CD4-positive, alpha-beta T cell (primary cell): ENCODE measurements at regions not wholly inside any gene's neighbourhood (a gene's known extent, or its start where the extent isn't known, plus 50 kb on each side); places are given as distances from the start of the nearest gene placed in this dataset.

Experiments used
- ATAC-seq: fragments of 200-7000 bp; cut with Tn5 transposase; one replicate; pipeline ENCODE4 v1.10.0; 2022; ENCODE audit warnings: mild to moderate bottlenecking; ENCODE audit not compliant: poor library complexity
- CTCF ChIA-PET: fragments of 350-600 bp; sonication (Branson Sonifier 250); formaldehyde crosslinking; loops from one replicate; lab custom pipeline; 2021; ENCODE audit warnings: antibody characterized with exemption, inconsistent platforms; lab: Charles Lee
- POLR2A ChIA-PET: fragments of 350-600 bp; sonication (Branson Sonifier 250); formaldehyde crosslinking; loops from one replicate; lab custom pipeline; 2021; ENCODE audit warnings: antibody characterized with exemption, inconsistent platforms; lab: Charles Lee
- DNase-seq, 14 experiments: peaks; one replicate each; pipeline ENCODE4 v3.0.0-alpha.2; 2013 to 2020; ENCODE audit warnings: mixed read lengths in 2 of 14
- H3K27ac ChIP-seq, 2 donors: one replicate each; pipeline versions ENCODE4 v1.5.1 to v1.7.0; 2013; ENCODE audit warnings: low read length in 2 of 2, low read depth in 1 of 2, mild to moderate bottlenecking in 1 of 2
- H3K27me3 ChIP-seq, 2 experiments: 1 replicate in 1 of 2; 2 replicates in 1 of 2; pipeline versions ENCODE4 v1.6.1 to v1.7.0; 2013; ENCODE audit warnings: low read length in 2 of 2, control low read depth in 1 of 2, mild to moderate bottlenecking in 1 of 2, moderate library complexity in 1 of 2; ENCODE audit not compliant: insufficient read depth in 2 of 2, control insufficient read depth in 1 of 2
- H3K36me3 ChIP-seq: one replicate; pipeline ENCODE4 v1.6.1; 2013; ENCODE audit warnings: low read length, control low read depth; ENCODE audit not compliant: insufficient read depth
- H3K4me1 ChIP-seq: one replicate; pipeline ENCODE4 v1.6.1; 2013; ENCODE audit warnings: low read length, control low read depth; ENCODE audit not compliant: insufficient read depth
- H3K4me3 ChIP-seq: one replicate; pipeline ENCODE4 v1.5.1; 2013; ENCODE audit warnings: mild to moderate bottlenecking, low read length, moderate library complexity
- H3K9me3 ChIP-seq, 2 experiments: 1 replicate in 1 of 2; 2 replicates in 1 of 2; pipeline versions ENCODE4 v1.6.1 to v1.7.0; 2013; ENCODE audit warnings: low read length in 2 of 2, mild to moderate bottlenecking in 2 of 2, control low read depth in 1 of 2, moderate library complexity in 1 of 2; ENCODE audit not compliant: control insufficient read depth in 1 of 2, insufficient read depth in 1 of 2
- H3K27ac Mint-ChIP-seq: one replicate; pipeline ENCODE4 v1.8.0; 2020; ENCODE audit warnings: mixed read lengths
- H3K27me3 Mint-ChIP-seq: one replicate; pipeline ENCODE4 v1.8.0; 2021; ENCODE audit warnings: mixed read lengths
- H3K36me3 Mint-ChIP-seq: one replicate; pipeline ENCODE4 v1.8.0; 2021; ENCODE audit warnings: low read depth, mixed read lengths
- H3K4me1 Mint-ChIP-seq: one replicate; pipeline ENCODE4 v1.8.0; 2021; ENCODE audit warnings: low read depth, mixed read lengths
- H3K4me3 Mint-ChIP-seq: one replicate; pipeline ENCODE4 v1.8.0; 2020; ENCODE audit warnings: mild to moderate bottlenecking, mixed read lengths
- H3K9me3 Mint-ChIP-seq: one replicate; pipeline ENCODE4 v1.8.0; 2020; ENCODE audit warnings: mixed read lengths
- CTCF ChIP-seq: fragments of 200-600 bp; IDR thresholded peaks from one replicate; pipeline ENCODE4 v1.8.0; 2022; ENCODE audit warnings: antibody characterized with exemption, mild to moderate bottlenecking
- intact Hi-C, 2 experiments: fragments of 100-400 bp; cut with DNase I in 1 of 2; cut with micrococcal nuclease in 1 of 2; formaldehyde crosslinking; loops; one replicate each; pipeline versions ENCODE4 v1.15.1 to v1.9.0; 2023 to 2025; cut with DNase I, micrococcal nuclease

DNA sequence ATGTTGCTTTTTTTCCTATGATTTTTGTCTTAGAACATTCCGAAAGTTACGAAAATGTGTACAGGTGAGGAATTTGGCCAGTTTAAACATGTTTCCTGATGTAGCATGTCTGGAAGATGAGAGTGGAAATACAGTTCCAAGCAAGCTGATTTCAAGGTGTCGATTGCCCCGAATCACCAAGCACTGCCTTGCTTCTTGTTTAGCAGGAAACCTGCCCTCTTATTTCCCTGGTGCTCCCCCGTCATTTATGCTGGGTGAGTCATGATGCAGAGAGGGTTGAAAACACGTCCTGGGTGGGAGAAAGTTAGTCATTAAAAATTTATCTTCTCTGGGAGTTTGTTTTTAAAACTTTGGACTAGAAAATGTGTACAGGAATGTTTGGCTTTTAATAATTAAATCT, 608.6 kb upstream of the EEF2KMT start:
- no peak for TF ChIP-seq CTCF
- no peak overlapping the region for H3K4me3 ChIP-seq
- ATAC-seq = no peak
- no peaks in the 10 kb centered on the region for H3K4me1 Mint-ChIP-seq
- peaks cover 5% of the 10 kb centered on the region for H3K9me3 Mint-ChIP-seq
- peaks cover 0 to 11% of the 10 kb centered on the region in 2 experiments for H3K9me3 ChIP-seq
- H3K36me3 ChIP-seq = no peaks in the 10 kb centered on the region
- no peaks in the 10 kb centered on the region for H3K27me3 ChIP-seq
- no peak for DNase-seq
- no peaks in the 10 kb centered on the region for H3K4me1 ChIP-seq
- ChIA-PET CTCF (no interaction called here), POLR2A (no interaction called here)
- no peak overlapping the region for H3K4me3 Mint-ChIP-seq
- H3K27ac ChIP-seq = no peak overlapping the region
- H3K36me3 Mint-ChIP-seq = no peaks in the 10 kb centered on the region
- no peak overlapping the region for H3K27ac Mint-ChIP-seq
- H3K27me3 Mint-ChIP-seq = no peaks in the 10 kb centered on the region
- intact Hi-C loops = no loop called here

DNA sequence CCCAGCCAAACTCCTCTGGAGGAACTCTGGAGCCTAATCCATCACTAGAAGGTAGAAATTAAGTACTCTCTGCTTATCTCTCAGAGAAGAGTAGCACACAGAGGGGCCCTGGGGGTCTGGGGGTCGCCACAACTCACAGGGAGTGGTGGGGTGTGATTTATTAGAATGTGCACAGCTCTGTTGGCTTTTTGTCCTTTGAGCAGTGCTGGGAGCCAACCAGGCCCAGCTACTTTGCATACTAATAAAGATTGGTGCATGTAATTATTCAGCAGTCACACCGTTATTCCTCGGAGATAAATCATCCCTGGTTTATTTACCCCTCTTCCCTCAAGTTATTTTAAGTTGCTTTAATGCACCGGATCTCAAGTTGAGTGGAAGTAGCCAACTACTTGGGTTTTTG, 606.7 kb upstream of the EEF2KMT start:
- no peaks in the 10 kb centered on the region for H3K36me3 Mint-ChIP-seq
- DNase-seq (no peak), ATAC-seq (no peak)
- H3K4me1 ChIP-seq = no peaks in the 10 kb centered on the region
- H3K9me3 Mint-ChIP-seq = peaks cover 7% of the 10 kb centered on the region
- no peak overlapping the region for H3K4me3 Mint-ChIP-seq
- H3K27ac Mint-ChIP-seq = no peak overlapping the region
- ChIA-PET POLR2A (no interaction called here), CTCF (no interaction called here)
- no peaks in the 10 kb centered on the region for H3K36me3 ChIP-seq
- H3K9me3 ChIP-seq = peaks cover 0 to 8% of the 10 kb centered on the region in 2 experiments
- no peaks in the 10 kb centered on the region for H3K27me3 Mint-ChIP-seq
- intact Hi-C loops = no loop called here
- H3K4me3 ChIP-seq = no peak overlapping the region
- no peaks in the 10 kb centered on the region for H3K27me3 ChIP-seq
- H3K27ac ChIP-seq = no peak overlapping the region
- no peak for TF ChIP-seq CTCF
- no peaks in the 10 kb centered on the region for H3K4me1 Mint-ChIP-seq

GRCh38 chr16:5693426-5693825, 595.8 kb upstream of the EEF2KMT start:
- Mint-ChIP-seq H3K4me1 (no peaks in the 10 kb centered on the region), H3K4me3 (no peak overlapping the region), H3K9me3 (peaks cover 3% of the 10 kb centered on the region), H3K27me3 (no peaks in the 10 kb centered on the region), H3K27ac (no peak overlapping the region), H3K36me3 (no peaks in the 10 kb centered on the region)
- POLR2A ChIA-PET = no interaction called here
- H3K27ac ChIP-seq = no peak overlapping the region
- no peaks in the 10 kb centered on the region for H3K27me3 ChIP-seq
- no peaks in the 10 kb centered on the region for H3K9me3 ChIP-seq
- no peak overlapping the region for H3K4me3 ChIP-seq
- no peak for TF ChIP-seq CTCF
- ATAC-seq (no peak), DNase-seq (no peak)
- H3K36me3 ChIP-seq = no peaks in the 10 kb centered on the region
- CTCF ChIA-PET = no interaction called here
- intact Hi-C loops = no loop called here
- no peaks in the 10 kb centered on the region for H3K4me1 ChIP-seq
